Left colon (tissue), 2 donors: ENCODE measurements at regions not wholly inside any gene's neighbourhood (a gene's known extent, or its start where the extent isn't known, plus 50 kb on each side); places are given as distances from the start of the nearest gene placed in this dataset.

ENCODE experiments used
- ATAC-seq: fragments of 200-7000 bp; cut with Tn5 transposase; one replicate; pipeline ENCODE4 v1.9.1; 2020; ENCODE audit warnings: mild to moderate bottlenecking, moderate library complexity
- DNase-seq, 2 donors: peaks; one replicate each; pipeline ENCODE4 v3.0.0-alpha.2; 2020
- intact Hi-C, 2 donors: fragments of 100-400 bp; cut with DNase I in 1 of 2; cut with micrococcal nuclease in 1 of 2; formaldehyde crosslinking; loops; one replicate each; pipeline versions ENCODE4 v1.11.2 to v1.14.0; 2022; cut with DNase I, micrococcal nuclease
- donor health status: DM: no; HTN: no; CAD: no.
- donor health status: DM: yes; HTN: yes; CAD: no.

GRCh38 chr11:131253656-131254151 is 116.7 kb upstream of the NTM start:
- no peak for ATAC-seq
- intact Hi-C loops, result no loop called here
- DNase-seq, result no peak

- no peak for DNase-seq
- intact Hi-C loops, result no loop called here
- no peak for ATAC-seq
Observed at GRCh38 chr11:131254254-131254653, 116.2 kb upstream of the NTM start.

- ATAC-seq (no peak), DNase-seq (no peak)
- intact Hi-C loops, result no loop called here
Observed at GRCh38 chr11:131274233-131274632, 96.2 kb upstream of the NTM start.

GRCh38 chr11:131275580-131275979 is 94.8 kb upstream of the NTM start:
- ATAC-seq, result no peak
- no peak for DNase-seq
- intact Hi-C loops, result no loop called here

- intact Hi-C loops, result no loop called here
- DNase-seq (no peak), ATAC-seq (no peak)
Observed at GRCh38 chr11:131278472-131278871, 91.9 kb upstream of the NTM start.

GRCh38 chr11:131279654-131280384 is 90.6 kb upstream of the NTM start:
- intact Hi-C loops, result no loop called here
- DNase-seq (no peak), ATAC-seq (no peak)

- intact Hi-C loops, result no loop called here
- ATAC-seq (no peak), DNase-seq (no peak)
Observed at GRCh38 chr11:131281316-131281715, 89.1 kb upstream of the NTM start.

GRCh38 chr11:131284041-131284440 is 86.4 kb upstream of the NTM start:
- ATAC-seq (no peak), DNase-seq (no peak)
- intact Hi-C loops, result no loop called here

- ATAC-seq, result no peak
- intact Hi-C loops, result no loop called here
Observed at GRCh38 chr11:131288521-131289091, 81.8 kb upstream of the NTM start.

GRCh38 chr11:131290185-131290584 is 80.2 kb upstream of the NTM start:
- ATAC-seq, result no peak
- intact Hi-C loops, result no loop called here
- DNase-seq, result no peak

More at GRCh38 chr11:131288521-131289091, 81.8 kb upstream of the NTM start:
- DNase-seq, result no peak

GRCh38 chr11:131295986-131296385 is 74.4 kb upstream of the NTM start:
- DNase-seq (no peak), ATAC-seq (no peak)
- intact Hi-C loops, result no loop called here

GRCh38 chr11:131297441-131297840 is 73.0 kb upstream of the NTM start:
- DNase-seq, result no peak
- intact Hi-C loops, result no loop called here
- ATAC-seq, result no peak

- intact Hi-C loops, result no loop called here
- no peak for ATAC-seq
- DNase-seq, result no peak
Observed at GRCh38 chr11:131299598-131300438, 70.6 kb upstream of the NTM start.

- no peak for ATAC-seq
- DNase-seq, result no peak
- intact Hi-C loops, result no loop called here
Observed at GRCh38 chr11:131300439-131300717, 70.0 kb upstream of the NTM start.

- ATAC-seq (no peak), DNase-seq (no peak)
- intact Hi-C loops, result no loop called here
Observed at GRCh38 chr11:131301306-131301705, 69.1 kb upstream of the NTM start.

GRCh38 chr11:131302836-131303235 is 67.6 kb upstream of the NTM start:
- no peak for ATAC-seq
- DNase-seq, result no peak
- intact Hi-C loops, result no loop called here

- ATAC-seq, result no peak
- DNase-seq, result no peak
- intact Hi-C loops, result no loop called here
Observed at GRCh38 chr11:131303611-131304119, 66.8 kb upstream of the NTM start.

- no peak for DNase-seq
- intact Hi-C loops, result no loop called here
- no peak for ATAC-seq
Observed at GRCh38 chr11:131305005-131305404, 65.4 kb upstream of the NTM start.

- intact Hi-C loops, result no loop called here
- no peak for DNase-seq
- no peak for ATAC-seq
Observed at GRCh38 chr11:131307506-131307905, 62.9 kb upstream of the NTM start.

GRCh38 chr11:131309776-131310175 is 60.6 kb upstream of the NTM start:
- DNase-seq (no peak), ATAC-seq (no peak)
- intact Hi-C loops, result no loop called here
